ENCODE measurements at regions not wholly inside any gene's neighbourhood (a gene's known extent, or its start where the extent isn't known, plus 50 kb on each side); places are given as distances from the start of the nearest gene placed in this dataset.

GRCh38 chr12:132389526-132390286, 60.3 kb upstream of the GALNT9 start:
- Histone ChIP-seq H3K4me3 (replicated peaks in 1 of 4; ENCODE audit: control extremely low read depth in 1 of 4, insufficient read depth in 1 of 4, low read depth in 3 of 4, low read length in 4 of 4) (no peak overlapping the region), H3K27ac (ENCODE audit: insufficient read depth, low read length) (no peak overlapping the region), H3K27me3 (ENCODE audit: control insufficient read depth, insufficient read depth, low read length) (peaks cover 22% of the 10 kb centered on the region), H3K9ac (ENCODE audit: insufficient read depth, low read length) (no peak overlapping the region), H3K4me2 (ENCODE audit: extremely low read depth, insufficient read depth, low read length) (no peak overlapping the region), H3K4me1 (ENCODE audit: control insufficient read depth, extremely low read depth, insufficient read depth, low read length) (no peaks in the 10 kb centered on the region), H2AFZ (ENCODE audit: low read length) (no peak overlapping the region), H3K9me3 (ENCODE audit: control insufficient read depth, insufficient read depth, low read depth, low read length) (no peaks in the 10 kb centered on the region), H4K20me1 (ENCODE audit: control insufficient read depth, extremely low read depth, insufficient read depth, low read length) (no peaks in the 10 kb centered on the region), H3K36me3 (ENCODE audit: control insufficient read depth, insufficient read depth, low read length) (no peaks in the 10 kb centered on the region), H3K79me2 (ENCODE audit: control insufficient read depth, insufficient read depth, low read length) (no peaks in the 10 kb centered on the region)
- TF ChIP-seq CTCF (conservative IDR thresholded peaks at IDR 0.05 in 1 of 2, IDR thresholded peaks at IDR 0.05 in 1 of 2; ENCODE audit: low read depth in 1 of 2, low read length in 2 of 2) (no peak), EZH2 (IDR thresholded peaks at IDR 0.05; ENCODE audit: low read length, missing control alignments) (no peak)
- DNase-seq (ENCODE audit: low read depth in 2 of 2), result no peak

GRCh38 chr12:132389026-132389425, 59.6 kb upstream of the GALNT9 start:
- Histone ChIP-seq H3K9ac (ENCODE audit: insufficient read depth, low read length) (no peak overlapping the region), H3K79me2 (ENCODE audit: control insufficient read depth, insufficient read depth, low read length) (no peaks in the 10 kb centered on the region), H3K36me3 (ENCODE audit: control insufficient read depth, insufficient read depth, low read length) (no peaks in the 10 kb centered on the region), H2AFZ (ENCODE audit: low read length) (no peak overlapping the region), H3K27me3 (ENCODE audit: control insufficient read depth, insufficient read depth, low read length) (peaks cover 22% of the 10 kb centered on the region), H3K27ac (ENCODE audit: insufficient read depth, low read length) (no peak overlapping the region), H4K20me1 (ENCODE audit: control insufficient read depth, extremely low read depth, insufficient read depth, low read length) (no peaks in the 10 kb centered on the region), H3K4me3 (replicated peaks in 1 of 4; ENCODE audit: control extremely low read depth in 1 of 4, insufficient read depth in 1 of 4, low read depth in 3 of 4, low read length in 4 of 4) (no peak overlapping the region), H3K9me3 (ENCODE audit: control insufficient read depth, insufficient read depth, low read depth, low read length) (no peaks in the 10 kb centered on the region), H3K4me2 (ENCODE audit: extremely low read depth, insufficient read depth, low read length) (no peak overlapping the region), H3K4me1 (ENCODE audit: control insufficient read depth, extremely low read depth, insufficient read depth, low read length) (no peaks in the 10 kb centered on the region)
- TF ChIP-seq EZH2 (IDR thresholded peaks at IDR 0.05; ENCODE audit: low read length, missing control alignments) (no peak), CTCF (conservative IDR thresholded peaks at IDR 0.05 in 1 of 2, IDR thresholded peaks at IDR 0.05 in 1 of 2; ENCODE audit: low read depth in 1 of 2, low read length in 2 of 2) (no peak)
- DNase-seq (ENCODE audit: low read depth in 2 of 2), result no peak

GRCh38 chr12:132388379-132389015, 59.1 kb upstream of the GALNT9 start:
- Histone ChIP-seq H3K9ac (ENCODE audit: insufficient read depth, low read length) (no peak overlapping the region), H2AFZ (ENCODE audit: low read length) (no peak overlapping the region), H3K27ac (ENCODE audit: insufficient read depth, low read length) (no peak overlapping the region), H3K9me3 (ENCODE audit: control insufficient read depth, insufficient read depth, low read depth, low read length) (no peaks in the 10 kb centered on the region), H4K20me1 (ENCODE audit: control insufficient read depth, extremely low read depth, insufficient read depth, low read length) (no peaks in the 10 kb centered on the region), H3K4me2 (ENCODE audit: extremely low read depth, insufficient read depth, low read length) (no peak overlapping the region), H3K36me3 (ENCODE audit: control insufficient read depth, insufficient read depth, low read length) (no peaks in the 10 kb centered on the region), H3K79me2 (ENCODE audit: control insufficient read depth, insufficient read depth, low read length) (no peaks in the 10 kb centered on the region), H3K4me1 (ENCODE audit: control insufficient read depth, extremely low read depth, insufficient read depth, low read length) (no peaks in the 10 kb centered on the region), H3K4me3 (replicated peaks in 1 of 4; ENCODE audit: control extremely low read depth in 1 of 4, insufficient read depth in 1 of 4, low read depth in 3 of 4, low read length in 4 of 4) (no peak overlapping the region), H3K27me3 (ENCODE audit: control insufficient read depth, insufficient read depth, low read length) (peaks cover 22% of the 10 kb centered on the region)
- TF ChIP-seq CTCF (conservative IDR thresholded peaks at IDR 0.05 in 1 of 2, IDR thresholded peaks at IDR 0.05 in 1 of 2; ENCODE audit: low read depth in 1 of 2, low read length in 2 of 2) (no peak), EZH2 (IDR thresholded peaks at IDR 0.05; ENCODE audit: low read length, missing control alignments) (no peak)
- DNase-seq (ENCODE audit: low read depth in 2 of 2), result no peak

All from fibroblast of lung (primary cell).